GM21717 (cell line): ENCODE measurements at regions not wholly inside any gene's neighbourhood (a gene's known extent, or its start where the extent isn't known, plus 50 kb on each side); places are given as distances from the start of the nearest gene placed in this dataset.
"Not testable (repeated sequence)": the region's sequence is repeated elsewhere in the genome, so short reads cannot be mapped to it uniquely, and the experiment has no call there.

Experiments used
- ATAC-seq: cut with Tn5 transposase; IDR thresholded peaks from one replicate; pipeline ENCODE4 v1.9.1; 2021; ENCODE audit warnings: mild to moderate bottlenecking, moderate library complexity; ENCODE audit not compliant: unreplicated experiment

GRCh38 chr15:44817797-44818196 lies 81.5 kb downstream of the TRIM69 start:
- not testable (repeated sequence) for ATAC-seq

GRCh38 chr15:44819331-44819987 lies 83.1 kb downstream of the TRIM69 start:
- ATAC-seq, result not testable (repeated sequence)

GRCh38 chr15:44820535-44820934 lies 84.2 kb downstream of the TRIM69 start:
- not testable (repeated sequence) for ATAC-seq

- ATAC-seq, result not testable (repeated sequence)
Measured at GRCh38 chr15:44820967-44821366, 84.6 kb downstream of the TRIM69 start.

GRCh38 chr15:44824277-44825145 lies 88.2 kb downstream of the TRIM69 start:
- not testable (repeated sequence) for ATAC-seq

- not testable (repeated sequence) for ATAC-seq
Measured at GRCh38 chr15:44826583-44826982, 90.3 kb downstream of the TRIM69 start.

- ATAC-seq, result not testable (repeated sequence)
Measured at GRCh38 chr15:44828229-44828914, 92.0 kb downstream of the TRIM69 start.

- not testable (repeated sequence) for ATAC-seq
Measured at GRCh38 chr15:44829150-44829549, 92.8 kb downstream of the TRIM69 start.

- not testable (repeated sequence) for ATAC-seq
Measured at GRCh38 chr15:44830692-44831408, 94.5 kb downstream of the TRIM69 start.

- ATAC-seq, result not testable (repeated sequence)
Measured at GRCh38 chr15:44831409-44831741, 95.0 kb downstream of the TRIM69 start.

- ATAC-seq, result not testable (repeated sequence)
Measured at GRCh38 chr15:44832133-44832532, 95.8 kb downstream of the TRIM69 start.

GRCh38 chr15:44833081-44833480 lies 96.8 kb downstream of the TRIM69 start:
- ATAC-seq, result not testable (repeated sequence)

- not testable (repeated sequence) for ATAC-seq
Measured at GRCh38 chr15:44833761-44834160, 97.4 kb downstream of the TRIM69 start.

- not testable (repeated sequence) for ATAC-seq
Measured at GRCh38 chr15:44835082-44835481, 98.8 kb downstream of the TRIM69 start.

GRCh38 chr15:44836094-44836493 lies 99.8 kb downstream of the TRIM69 start:
- no peak for ATAC-seq

GRCh38 chr15:44838929-44839328 lies 102.6 kb downstream of the TRIM69 start:
- ATAC-seq, result not testable (repeated sequence)

GRCh38 chr15:44841762-44842161 lies 105.4 kb downstream of the TRIM69 start:
- not testable (repeated sequence) for ATAC-seq

GRCh38 chr15:44842883-44843282 lies 106.6 kb downstream of the TRIM69 start:
- ATAC-seq, result not testable (repeated sequence)

GRCh38 chr15:44844936-44845335 lies 108.6 kb downstream of the TRIM69 start:
- not testable (repeated sequence) for ATAC-seq

GRCh38 chr15:44846156-44846555 lies 109.8 kb downstream of the TRIM69 start:
- ATAC-seq, result not testable (repeated sequence)

- ATAC-seq, result not testable (repeated sequence)
Measured at GRCh38 chr15:44847555-44847954, 108.9 kb upstream of the TERB2 start.
